ENCODE measurements at regions not wholly inside any gene's neighbourhood (a gene's known extent, or its start where the extent isn't known, plus 50 kb on each side); places are given as distances from the start of the nearest gene placed in this dataset.
A peak's percentile ranks its signal among the peaks of the same experiment; 100 is the strongest.

- Histone ChIP-seq H3K4me3 (no peak overlapping the region), H3K27ac (no peak overlapping the region), H3K4me1 (no peaks in the 10 kb centered on the region), H3K27me3 (peaks cover 0 to 26% (median 0%) of the 10 kb centered on the region in 7 donors), H3K9me3 (no peaks in the 10 kb centered on the region), H3K36me3 (no peaks in the 10 kb centered on the region)
- DNase-seq (no peak), ATAC-seq (peak in 1 of 8 donors; percentile 42)
- TF ChIP-seq CTCF (IDR thresholded peaks at IDR 0.05) = no peak
- intact Hi-C loops (cut with DNase I) = no loop called here
- 54 to 60% methylated on average over 7 of the region's 7 CpGs for WGBS, 2 donors
Measured at GRCh38 chrX:69101683-69102251, 63.5 kb downstream of the PJA1 start.

GRCh38 chrX:69100478-69100877 lies 64.8 kb downstream of the PJA1 start:
- ATAC-seq (peak in 1 of 8 donors; percentile 17), DNase-seq (no peak)
- H3K4me1 ChIP-seq = peaks cover 0 to under 1% (median 0%) of the 10 kb centered on the region in 9 donors
- no peak for TF ChIP-seq CTCF (IDR thresholded peaks at IDR 0.05)
- H3K36me3 ChIP-seq = no peaks in the 10 kb centered on the region
- no peaks in the 10 kb centered on the region for H3K9me3 ChIP-seq
- 77 to 85% methylated on average over 4 of the region's 4 CpGs for WGBS, 2 donors
- no peak overlapping the region for H3K27ac ChIP-seq
- H3K27me3 ChIP-seq = peaks cover 0 to 26% (median 0%) of the 10 kb centered on the region in 7 donors
- intact Hi-C loops (cut with DNase I) = no loop called here
- H3K4me3 ChIP-seq = no peak overlapping the region

- no peak overlapping the region for H3K4me3 ChIP-seq
- H3K9me3 ChIP-seq = no peaks in the 10 kb centered on the region
- DNase-seq = no peak
- intact Hi-C loops (cut with DNase I) = loop anchor here in 6 of 10 donors (10.0 kb wide), 3 partner anchors 63 to 127 kb away; no protein-coding TSS in a partner anchor
- no peak overlapping the region for H3K27ac ChIP-seq
- H3K27me3 ChIP-seq = peaks cover 0 to 19% (median 0%) of the 10 kb centered on the region in 7 donors
- TF ChIP-seq CTCF (IDR thresholded peaks at IDR 0.05) = no peak
- no peaks in the 10 kb centered on the region for H3K36me3 ChIP-seq
- 82 to 83% methylated on average over 14 of the region's 14 CpGs for WGBS, 2 donors
- ATAC-seq = no peak
- peaks cover 0 to 4% (median 0%) of the 10 kb centered on the region in 9 donors for H3K4me1 ChIP-seq
Measured at GRCh38 chrX:69097451-69098236, 67.6 kb downstream of the PJA1 start.

GRCh38 chrX:69096963-69097362 lies 68.3 kb downstream of the PJA1 start:
- DNase-seq (no peak), ATAC-seq (no peak)
- intact Hi-C loops (cut with DNase I) = loop anchor here in 6 of 10 donors (10.0 kb wide), 3 partner anchors 62 to 128 kb away; no protein-coding TSS in a partner anchor
- peaks cover 0 to 4% (median 0%) of the 10 kb centered on the region in 9 donors for H3K4me1 ChIP-seq
- peaks cover 0 to 23% (median 0%) of the 10 kb centered on the region in 7 donors for H3K27me3 ChIP-seq
- TF ChIP-seq CTCF (IDR thresholded peaks at IDR 0.05) = no peak
- H3K4me3 ChIP-seq = no peak overlapping the region
- no peak overlapping the region for H3K27ac ChIP-seq
- no peaks in the 10 kb centered on the region for H3K9me3 ChIP-seq
- H3K36me3 ChIP-seq = no peaks in the 10 kb centered on the region
- WGBS, 2 donors = 75 to 76% methylated on average over 7 of the region's 7 CpGs

Measured in heart right ventricle (tissue), 16 donors.